ENCODE measurements at regions not wholly inside any gene's neighbourhood (a gene's known extent, or its start where the extent isn't known, plus 50 kb on each side); places are given as distances from the start of the nearest gene placed in this dataset.

DNA sequence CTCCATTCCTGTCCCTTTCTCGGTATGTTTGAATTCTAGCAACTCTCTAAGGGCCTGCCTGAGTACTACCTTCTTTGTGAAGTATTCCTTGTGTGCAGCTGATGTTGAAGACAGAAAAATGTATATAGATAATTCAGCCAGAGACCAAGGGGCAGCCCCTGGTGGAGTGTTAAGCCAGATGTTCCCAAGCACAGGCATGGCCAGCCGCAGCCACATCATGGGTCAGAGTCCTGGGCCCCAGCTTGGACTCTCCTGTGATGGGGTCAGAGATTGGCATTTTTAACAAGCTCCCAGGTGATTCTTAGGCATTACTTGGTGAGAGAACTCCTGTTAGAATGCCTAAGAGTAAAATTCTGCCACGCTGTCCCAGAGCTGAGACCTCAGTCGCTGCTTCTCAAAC, 100.8 kb downstream of the IRF8 start:
- TF ChIP-seq, protein P1, sequence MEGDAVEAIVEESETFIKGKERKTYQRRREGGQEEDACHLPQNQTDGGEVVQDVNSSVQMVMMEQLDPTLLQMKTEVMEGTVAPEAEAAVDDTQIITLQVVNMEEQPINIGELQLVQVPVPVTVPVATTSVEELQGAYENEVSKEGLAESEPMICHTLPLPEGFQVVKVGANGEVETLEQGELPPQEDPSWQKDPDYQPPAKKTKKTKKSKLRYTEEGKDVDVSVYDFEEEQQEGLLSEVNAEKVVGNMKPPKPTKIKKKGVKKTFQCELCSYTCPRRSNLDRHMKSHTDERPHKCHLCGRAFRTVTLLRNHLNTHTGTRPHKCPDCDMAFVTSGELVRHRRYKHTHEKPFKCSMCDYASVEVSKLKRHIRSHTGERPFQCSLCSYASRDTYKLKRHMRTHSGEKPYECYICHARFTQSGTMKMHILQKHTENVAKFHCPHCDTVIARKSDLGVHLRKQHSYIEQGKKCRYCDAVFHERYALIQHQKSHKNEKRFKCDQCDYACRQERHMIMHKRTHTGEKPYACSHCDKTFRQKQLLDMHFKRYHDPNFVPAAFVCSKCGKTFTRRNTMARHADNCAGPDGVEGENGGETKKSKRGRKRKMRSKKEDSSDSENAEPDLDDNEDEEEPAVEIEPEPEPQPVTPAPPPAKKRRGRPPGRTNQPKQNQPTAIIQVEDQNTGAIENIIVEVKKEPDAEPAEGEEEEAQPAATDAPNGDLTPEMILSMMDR (IDR thresholded peaks at IDR 0.05; ENCODE audit: insufficient read depth, low read depth, low read length), result no peak
- DNase-seq (ENCODE audit: low read depth), result no peak
- no peak overlapping the region for H3K4me3 ChIP-seq (ENCODE audit: low read depth, low read length)

DNA sequence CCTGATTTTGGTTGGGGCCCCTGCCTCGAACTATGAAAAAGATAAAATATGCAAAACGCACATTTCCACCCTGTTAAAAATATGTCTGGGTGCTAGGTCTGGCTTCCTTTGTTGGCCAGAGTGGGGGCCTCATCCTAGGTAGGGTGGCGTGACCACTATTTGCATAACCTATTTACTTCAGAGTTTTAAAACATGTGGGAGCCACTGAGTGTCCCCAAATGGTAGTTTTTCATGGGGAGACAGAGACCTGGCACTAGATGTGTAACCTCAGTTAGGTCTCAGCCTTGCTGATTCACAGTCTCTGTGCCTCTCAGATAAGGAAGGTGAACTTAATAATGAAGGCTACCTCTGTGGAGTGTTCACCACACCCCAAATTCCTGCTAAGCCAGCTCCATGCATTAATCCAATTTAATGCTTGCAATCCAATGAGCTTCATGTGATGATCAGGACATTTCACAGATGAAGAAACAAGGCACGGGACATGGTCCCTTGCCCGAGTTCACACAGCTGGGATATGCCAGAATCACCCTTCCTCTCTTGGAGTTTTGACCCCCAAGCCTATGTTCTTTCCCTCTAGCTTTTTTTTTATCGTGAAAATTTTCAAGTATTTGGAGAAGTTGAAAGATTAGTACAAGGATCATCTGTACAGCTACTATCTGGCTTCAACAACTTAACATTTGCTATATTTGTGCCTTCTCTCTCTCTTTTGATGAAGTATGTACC, 103.4 kb downstream of the IRF8 start:
- H3K4me3 ChIP-seq (ENCODE audit: low read depth, low read length), result no peak overlapping the region
- TF ChIP-seq, protein P1 (IDR thresholded peaks at IDR 0.05; ENCODE audit: insufficient read depth, low read depth, low read length), result no peak
- no peak for DNase-seq (ENCODE audit: low read depth)

DNA sequence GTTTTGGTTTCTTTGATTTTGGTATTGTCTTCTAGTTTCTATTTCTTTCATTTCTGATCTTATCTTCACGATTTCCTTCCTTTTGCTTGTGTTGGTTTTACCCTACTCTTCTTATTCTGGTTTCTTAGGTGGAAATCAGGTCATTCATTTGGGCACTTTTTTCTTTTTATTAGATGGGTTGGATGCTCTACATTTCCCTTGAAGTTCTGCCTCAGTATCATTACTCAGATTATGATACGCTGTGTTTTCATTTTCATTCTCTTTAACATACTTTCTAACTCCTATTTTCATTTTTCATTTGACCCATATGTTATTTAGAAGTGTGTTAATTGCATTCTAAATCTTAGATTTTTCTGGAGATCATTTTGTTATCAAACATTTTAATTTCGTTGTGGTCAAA, 108.6 kb downstream of the IRF8 start:
- TF ChIP-seq, protein P1 (IDR thresholded peaks at IDR 0.05; ENCODE audit: insufficient read depth, low read depth, low read length), result no peak
- no peak for DNase-seq (ENCODE audit: low read depth)
- no peak overlapping the region for H3K4me3 ChIP-seq (ENCODE audit: low read depth, low read length)

DNA sequence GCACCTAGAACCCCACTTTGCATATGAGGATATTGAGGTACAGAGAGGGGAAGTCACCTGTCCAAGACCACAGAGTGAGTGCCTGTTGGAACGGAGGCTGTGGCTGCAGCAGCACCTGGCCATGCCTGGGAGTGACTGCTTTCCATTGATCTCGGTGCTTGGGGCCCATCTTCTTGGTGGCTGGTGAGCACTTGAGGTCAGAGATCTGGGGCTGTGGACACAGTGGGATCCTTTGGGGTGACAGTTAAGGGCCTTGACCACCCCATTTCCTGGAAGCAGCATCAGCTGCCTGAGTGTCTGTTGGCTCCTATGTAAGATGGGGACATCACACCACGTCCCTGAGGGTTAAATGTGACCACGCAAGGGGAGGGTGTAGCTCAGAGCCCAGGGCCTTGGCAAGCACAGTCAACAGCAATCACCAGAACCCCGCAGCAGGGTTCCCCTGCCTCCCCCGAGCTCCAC, 111.7 kb downstream of the IRF8 start:
- TF ChIP-seq, protein P1 (IDR thresholded peaks at IDR 0.05; ENCODE audit: insufficient read depth, low read depth, low read length), result no peak
- no peak for DNase-seq (ENCODE audit: low read depth)
- H3K4me3 ChIP-seq (ENCODE audit: low read depth, low read length), result no peak overlapping the region

DNA sequence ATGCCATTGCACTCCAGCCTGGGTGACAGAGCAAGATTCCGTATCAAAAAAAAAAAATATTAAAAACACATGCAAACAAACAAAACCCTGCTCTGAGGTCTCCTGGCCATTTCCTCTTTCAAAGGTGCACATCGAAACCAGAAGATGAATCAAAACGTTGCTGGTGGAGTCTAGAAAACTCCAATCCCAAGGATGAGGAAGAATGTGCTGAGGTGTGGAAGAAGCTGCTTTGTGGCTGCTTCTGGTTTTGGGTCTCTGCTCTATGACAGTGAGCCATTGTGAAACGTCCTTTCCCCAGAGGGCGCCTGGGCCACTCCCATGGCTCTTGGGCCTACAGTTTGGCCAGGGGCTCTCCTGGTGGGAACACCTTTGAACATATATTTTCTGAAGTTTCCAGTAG, 112.6 kb downstream of the IRF8 start:
- no peak for DNase-seq (ENCODE audit: low read depth)
- TF ChIP-seq, protein P1 (IDR thresholded peaks at IDR 0.05; ENCODE audit: insufficient read depth, low read depth, low read length), result no peak
- no peak overlapping the region for H3K4me3 ChIP-seq (ENCODE audit: low read depth, low read length)

DNA sequence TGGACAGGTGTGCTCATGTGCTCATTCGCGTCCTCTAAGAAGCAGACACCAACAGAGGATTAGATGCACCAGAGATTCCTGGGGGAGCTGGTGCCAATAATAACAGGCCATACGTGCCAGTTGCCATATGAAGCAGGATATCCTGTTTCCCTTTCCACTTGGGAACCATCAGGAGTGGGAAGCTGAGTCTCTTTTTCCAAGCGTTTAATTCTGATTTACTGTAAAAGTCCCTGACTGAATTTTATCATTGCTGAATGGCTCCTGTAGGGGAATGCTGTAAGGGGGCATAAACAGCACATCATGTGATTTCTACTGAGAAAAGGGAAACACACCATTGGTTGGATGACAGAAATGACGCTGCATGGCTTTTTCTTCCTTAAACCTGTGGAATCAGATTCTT, 113.3 kb downstream of the IRF8 start:
- H3K4me3 ChIP-seq (ENCODE audit: low read depth, low read length), result no peak overlapping the region
- TF ChIP-seq, protein P1 (IDR thresholded peaks at IDR 0.05; ENCODE audit: insufficient read depth, low read depth, low read length), result no peak
- DNase-seq (ENCODE audit: low read depth), result no peak

DNA sequence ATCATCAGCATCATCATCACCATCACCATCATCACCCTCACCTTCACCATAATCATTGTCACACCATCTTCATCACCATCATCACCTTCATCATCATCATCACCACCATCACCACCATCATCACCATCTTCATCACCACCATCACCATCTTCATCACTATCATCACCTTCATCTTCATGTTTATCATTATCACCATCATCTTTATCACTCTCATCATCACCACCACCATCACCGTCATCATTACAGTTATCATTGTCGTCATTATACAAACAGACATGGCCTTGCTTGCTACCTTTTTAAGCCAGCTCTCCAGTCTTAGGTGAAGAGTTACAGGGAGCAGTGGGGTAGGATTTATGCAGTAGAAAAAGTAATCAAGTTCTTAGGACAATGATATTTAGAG, 114.9 kb downstream of the IRF8 start:
- TF ChIP-seq, protein P1 (IDR thresholded peaks at IDR 0.05; ENCODE audit: insufficient read depth, low read depth, low read length), result no peak

More for the DNA sequence above, 114.9 kb downstream of the IRF8 start:
- DNase-seq (ENCODE audit: low read depth), result no peak
- no peak overlapping the region for H3K4me3 ChIP-seq (ENCODE audit: low read depth, low read length)

All from fibroblast of villous mesenchyme (primary cell).